ENCODE measurements at regions not wholly inside any gene's neighbourhood (a gene's known extent, or its start where the extent isn't known, plus 50 kb on each side); places are given as distances from the start of the nearest gene placed in this dataset.

- Mint-ChIP-seq H3K27ac (peak overlapping the region in 1 of 3 experiments; percentile 31), H3K27me3 (ENCODE audit: low read depth) (no peaks in the 10 kb centered on the region), H3K9me3 (no peaks in the 10 kb centered on the region), H3K36me3 (ENCODE audit: low read depth) (no peaks in the 10 kb centered on the region), H3K4me1 (peaks cover 1% of the 10 kb centered on the region), H3K4me3 (no peak overlapping the region)
- TF ChIP-seq, protein P1, sequence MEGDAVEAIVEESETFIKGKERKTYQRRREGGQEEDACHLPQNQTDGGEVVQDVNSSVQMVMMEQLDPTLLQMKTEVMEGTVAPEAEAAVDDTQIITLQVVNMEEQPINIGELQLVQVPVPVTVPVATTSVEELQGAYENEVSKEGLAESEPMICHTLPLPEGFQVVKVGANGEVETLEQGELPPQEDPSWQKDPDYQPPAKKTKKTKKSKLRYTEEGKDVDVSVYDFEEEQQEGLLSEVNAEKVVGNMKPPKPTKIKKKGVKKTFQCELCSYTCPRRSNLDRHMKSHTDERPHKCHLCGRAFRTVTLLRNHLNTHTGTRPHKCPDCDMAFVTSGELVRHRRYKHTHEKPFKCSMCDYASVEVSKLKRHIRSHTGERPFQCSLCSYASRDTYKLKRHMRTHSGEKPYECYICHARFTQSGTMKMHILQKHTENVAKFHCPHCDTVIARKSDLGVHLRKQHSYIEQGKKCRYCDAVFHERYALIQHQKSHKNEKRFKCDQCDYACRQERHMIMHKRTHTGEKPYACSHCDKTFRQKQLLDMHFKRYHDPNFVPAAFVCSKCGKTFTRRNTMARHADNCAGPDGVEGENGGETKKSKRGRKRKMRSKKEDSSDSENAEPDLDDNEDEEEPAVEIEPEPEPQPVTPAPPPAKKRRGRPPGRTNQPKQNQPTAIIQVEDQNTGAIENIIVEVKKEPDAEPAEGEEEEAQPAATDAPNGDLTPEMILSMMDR (IDR thresholded peaks at IDR 0.05; ENCODE audit: unreplicated experiment in 3 of 3): no peak
These were observed 122.6 kb upstream of the FNDC3A start for GRCh38 chr13:48852911-48853727.

DNA sequence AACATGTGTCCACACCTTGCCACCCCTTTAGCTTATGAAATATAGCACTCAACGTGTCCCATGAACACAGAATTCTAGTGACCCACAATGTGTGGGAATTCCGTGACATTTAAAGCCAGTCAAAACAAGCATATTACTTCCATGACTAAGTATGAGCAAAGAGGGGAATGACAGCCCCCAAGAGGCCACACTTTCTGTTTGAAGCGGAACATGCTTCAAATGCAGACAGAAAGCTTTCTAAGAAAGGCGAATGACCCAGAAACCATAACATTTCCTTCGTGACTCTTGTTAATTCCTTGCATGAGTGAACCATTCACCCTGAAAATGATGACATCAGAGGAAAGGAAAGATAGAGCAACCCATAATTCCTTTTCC, 122.0 kb upstream of the FNDC3A start:
- Mint-ChIP-seq H3K27ac (peak overlapping the region in 1 of 3 experiments; percentile 31), H3K9me3 (no peaks in the 10 kb centered on the region), H3K36me3 (ENCODE audit: low read depth) (no peaks in the 10 kb centered on the region), H3K27me3 (ENCODE audit: low read depth) (no peaks in the 10 kb centered on the region), H3K4me3 (no peak overlapping the region), H3K4me1 (peaks cover 6% of the 10 kb centered on the region)
- TF ChIP-seq, protein P1 (IDR thresholded peaks at IDR 0.05; ENCODE audit: unreplicated experiment in 3 of 3): no peak

DNA sequence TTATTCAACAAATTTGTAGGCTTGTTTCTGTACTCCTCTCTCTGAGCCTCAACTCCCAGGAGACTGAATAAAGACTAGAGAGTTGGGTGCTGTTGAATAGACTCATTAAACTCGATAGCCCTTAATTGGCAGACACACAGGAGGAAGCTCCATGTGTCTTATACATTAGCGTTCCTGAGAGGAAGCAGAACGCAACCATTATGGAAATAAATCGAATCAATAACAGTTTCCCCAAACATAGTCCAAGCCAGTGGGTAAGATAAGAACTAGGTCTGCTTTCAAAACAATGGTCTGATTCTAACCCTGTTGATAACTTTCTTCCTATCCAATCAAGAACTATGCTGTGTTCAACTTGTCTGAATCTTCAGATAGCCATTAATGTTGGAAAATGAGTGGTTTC, 118.1 kb upstream of the FNDC3A start:
- no peaks in the 10 kb centered on the region for H3K36me3 Mint-ChIP-seq (ENCODE audit: low read depth)
- no peak overlapping the region for H3K27ac Mint-ChIP-seq
- TF ChIP-seq, protein P1 (IDR thresholded peaks at IDR 0.05; ENCODE audit: unreplicated experiment in 3 of 3): no peak
- peaks cover 12% of the 10 kb centered on the region for H3K4me1 Mint-ChIP-seq
- no peaks in the 10 kb centered on the region for H3K9me3 Mint-ChIP-seq
- H3K4me3 Mint-ChIP-seq: no peak overlapping the region
- no peaks in the 10 kb centered on the region for H3K27me3 Mint-ChIP-seq (ENCODE audit: low read depth)

DNA sequence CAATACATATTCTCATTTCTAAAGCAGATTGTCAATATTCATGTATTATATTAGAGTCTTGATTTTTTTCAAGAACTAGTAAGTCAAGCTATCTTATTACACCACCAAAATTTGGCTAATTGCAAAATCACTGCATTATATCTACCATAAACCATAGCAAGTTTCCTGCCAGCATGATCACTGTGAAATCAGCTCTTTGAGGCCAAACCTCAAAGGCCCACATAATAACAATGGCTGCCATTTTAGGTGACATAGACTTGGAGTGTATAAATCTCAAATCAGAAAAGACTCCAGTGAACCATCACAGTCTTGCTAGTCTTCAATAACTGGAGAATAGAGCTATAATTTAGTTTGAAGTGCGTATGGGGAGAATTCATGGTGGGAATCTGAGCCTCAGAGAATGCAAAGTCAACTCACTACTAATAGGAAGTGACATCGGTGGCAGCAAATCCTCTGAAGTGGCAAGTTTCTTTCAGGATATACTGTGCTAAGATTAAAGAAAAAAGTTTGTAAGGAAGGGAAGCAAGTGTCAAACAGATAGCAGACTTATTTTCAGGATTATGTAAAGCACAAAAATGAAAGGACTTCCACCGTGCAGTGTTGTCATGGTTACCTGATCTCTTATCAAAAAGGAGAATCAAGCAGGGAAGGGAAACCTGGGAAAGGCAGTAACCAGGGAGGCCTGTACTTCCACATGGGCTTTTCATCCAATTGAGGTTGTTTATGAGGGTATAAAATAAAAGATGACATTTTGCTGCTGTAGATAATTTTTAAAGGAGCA, 117.4 kb upstream of the FNDC3A start:
- no peak overlapping the region for H3K4me3 Mint-ChIP-seq
- TF ChIP-seq, protein P1 (IDR thresholded peaks at IDR 0.05; ENCODE audit: unreplicated experiment in 3 of 3): no peak
- peak overlapping the region in 1 of 3 experiments; percentile 36 for H3K27ac Mint-ChIP-seq
- H3K36me3 Mint-ChIP-seq (ENCODE audit: low read depth): no peaks in the 10 kb centered on the region
- no peaks in the 10 kb centered on the region for H3K27me3 Mint-ChIP-seq (ENCODE audit: low read depth)
- peaks cover 12% of the 10 kb centered on the region for H3K4me1 Mint-ChIP-seq
- H3K9me3 Mint-ChIP-seq: no peaks in the 10 kb centered on the region

- H3K27ac Mint-ChIP-seq: peak overlapping the region in 2 of 3 experiments; percentile 7 to 80
- H3K9me3 Mint-ChIP-seq: no peaks in the 10 kb centered on the region
- no peaks in the 10 kb centered on the region for H3K36me3 Mint-ChIP-seq (ENCODE audit: low read depth)
- TF ChIP-seq, protein P1 (IDR thresholded peaks at IDR 0.05; ENCODE audit: unreplicated experiment in 3 of 3): no peak
- H3K27me3 Mint-ChIP-seq (ENCODE audit: low read depth): no peaks in the 10 kb centered on the region
- H3K4me1 Mint-ChIP-seq: peaks cover 12% of the 10 kb centered on the region
- H3K4me3 Mint-ChIP-seq: peak overlapping the region in 2 of 3 experiments; percentile 5 to 20
These were observed 116.2 kb upstream of the FNDC3A start for GRCh38 chr13:48859272-48860105.
